CD4-positive, alpha-beta T cell treated with Interleukin-15 for 4 hours (primary cell): ENCODE measurements at regions not wholly inside any gene's neighbourhood (a gene's known extent, or its start where the extent isn't known, plus 50 kb on each side); places are given as distances from the start of the nearest gene placed in this dataset.
"Not testable (repeated sequence)": the region's sequence is repeated elsewhere in the genome, so short reads cannot be mapped to it uniquely, and the experiment has no call there.

Experiments
- DNase-seq: peaks from one replicate; pipeline ENCODE4 v3.0.0-alpha.2; 2020; ENCODE audit warnings: low spot score

DNA sequence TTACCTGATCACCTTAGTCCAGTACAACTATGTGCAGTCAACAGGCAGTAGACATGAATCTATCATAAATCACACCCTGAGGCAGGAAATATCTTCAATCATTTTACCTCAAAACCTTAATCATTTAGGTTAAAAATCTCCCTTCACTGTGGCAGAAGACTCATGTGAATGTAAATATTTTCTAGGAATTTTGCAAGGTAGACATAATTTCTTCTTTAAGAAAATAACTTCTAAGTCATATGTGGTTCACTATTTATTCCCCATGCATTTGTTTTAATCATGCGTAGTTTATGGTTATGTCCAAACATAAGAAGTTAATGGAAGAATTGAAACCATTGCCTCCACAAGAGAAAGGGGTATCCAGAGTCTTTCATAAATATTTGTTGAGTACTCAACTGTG lies 97.0 kb downstream of the HMHB1 start:
- DNase-seq: no peak

GRCh38 chr5:143913008-143913752 lies 101.2 kb downstream of the HMHB1 start:
- DNase-seq: no peak

GRCh38 chr5:143914756-143915155 lies 102.8 kb downstream of the HMHB1 start:
- no peak for DNase-seq

DNA sequence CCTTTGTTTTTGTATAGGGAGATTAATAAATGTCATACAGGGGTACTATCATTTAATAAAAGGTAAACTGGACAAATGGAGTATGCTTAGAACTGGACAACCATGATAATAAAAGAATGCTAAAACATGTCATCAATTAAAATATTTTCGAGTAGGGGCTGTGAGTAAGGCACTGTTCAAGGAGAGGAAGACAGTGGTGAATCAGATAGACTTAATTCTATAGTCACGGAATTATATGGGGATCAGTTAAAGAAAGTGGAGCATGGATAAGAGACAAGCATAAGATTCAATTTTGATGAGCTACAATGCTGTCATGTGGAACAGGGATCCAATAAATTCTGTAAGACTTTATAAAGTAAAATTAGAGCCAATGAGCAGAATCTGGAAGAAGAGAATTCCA lies 104.5 kb downstream of the HMHB1 start:
- no peak for DNase-seq

DNA sequence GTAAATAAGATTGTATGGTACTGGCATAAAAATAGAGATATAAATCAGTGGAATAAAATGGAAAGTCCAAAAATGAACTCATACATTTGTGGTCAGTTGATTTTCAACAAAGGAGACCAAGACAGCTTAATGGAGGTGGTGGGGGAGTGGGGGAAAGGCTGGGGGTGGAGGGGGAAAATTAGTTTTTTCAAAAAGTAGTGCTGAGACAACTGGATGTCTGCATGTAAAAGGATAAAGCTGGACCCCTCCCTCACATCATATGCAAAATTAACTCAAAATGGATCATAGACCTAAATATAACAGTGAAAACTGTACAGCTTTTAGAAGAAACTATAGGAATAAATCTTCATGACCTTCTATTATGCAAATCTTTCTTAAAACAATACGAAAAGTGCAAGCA lies 107.0 kb downstream of the HMHB1 start:
- DNase-seq: no peak

- DNase-seq: no peak
Observed at GRCh38 chr5:143920772-143921171, 108.8 kb downstream of the HMHB1 start.

- DNase-seq: no peak
Observed at GRCh38 chr5:143921525-143922311, 109.8 kb downstream of the HMHB1 start.

DNA sequence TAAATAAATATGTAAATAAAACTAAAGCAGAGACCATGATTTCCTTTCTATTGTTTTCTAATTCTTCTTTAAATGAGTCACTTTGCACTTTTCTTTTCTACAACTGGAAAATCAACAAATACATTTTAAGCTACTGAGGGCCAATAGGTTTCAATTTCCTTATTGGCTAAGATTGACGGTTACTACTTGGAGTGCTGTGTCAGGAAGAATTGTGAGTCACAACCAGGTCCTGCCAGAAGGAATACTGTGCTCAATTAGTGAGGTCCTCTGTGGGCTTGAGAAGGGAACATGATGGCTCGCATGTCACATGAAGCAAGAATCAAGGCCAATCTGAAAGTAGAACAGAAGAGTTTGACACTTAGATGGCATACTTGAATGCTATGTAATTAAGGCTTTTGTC lies 110.8 kb downstream of the HMHB1 start:
- DNase-seq: no peak

DNA sequence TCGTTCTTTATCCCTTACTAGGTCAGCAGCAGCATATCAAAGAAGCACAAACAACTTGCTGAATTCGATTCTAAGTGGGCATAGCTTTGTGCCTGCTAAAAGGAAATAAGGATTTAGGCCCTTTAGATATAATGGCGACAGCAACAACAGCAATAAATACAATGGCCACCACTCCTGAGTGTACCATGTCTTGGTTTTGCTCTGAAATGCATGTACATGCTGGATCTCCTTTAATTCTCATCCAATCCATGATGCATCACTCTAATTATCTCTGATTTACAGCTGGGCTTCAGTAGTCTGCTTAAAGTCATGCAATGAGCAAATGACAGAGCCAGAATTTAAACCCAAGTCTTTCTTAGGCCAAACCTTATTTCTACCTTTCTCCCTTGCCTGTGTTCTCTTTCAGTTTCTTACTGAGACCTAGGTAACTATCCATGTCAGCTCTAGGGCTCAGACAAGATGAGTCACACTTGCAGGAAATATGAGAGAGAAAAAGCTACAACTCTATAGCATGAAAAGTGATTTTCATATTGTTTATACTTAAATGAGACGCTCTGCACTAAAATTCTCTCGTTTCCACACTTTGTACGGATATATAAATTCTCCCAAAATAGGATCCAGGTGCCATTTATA lies 111.8 kb downstream of the HMHB1 start:
- no peak for DNase-seq

DNA sequence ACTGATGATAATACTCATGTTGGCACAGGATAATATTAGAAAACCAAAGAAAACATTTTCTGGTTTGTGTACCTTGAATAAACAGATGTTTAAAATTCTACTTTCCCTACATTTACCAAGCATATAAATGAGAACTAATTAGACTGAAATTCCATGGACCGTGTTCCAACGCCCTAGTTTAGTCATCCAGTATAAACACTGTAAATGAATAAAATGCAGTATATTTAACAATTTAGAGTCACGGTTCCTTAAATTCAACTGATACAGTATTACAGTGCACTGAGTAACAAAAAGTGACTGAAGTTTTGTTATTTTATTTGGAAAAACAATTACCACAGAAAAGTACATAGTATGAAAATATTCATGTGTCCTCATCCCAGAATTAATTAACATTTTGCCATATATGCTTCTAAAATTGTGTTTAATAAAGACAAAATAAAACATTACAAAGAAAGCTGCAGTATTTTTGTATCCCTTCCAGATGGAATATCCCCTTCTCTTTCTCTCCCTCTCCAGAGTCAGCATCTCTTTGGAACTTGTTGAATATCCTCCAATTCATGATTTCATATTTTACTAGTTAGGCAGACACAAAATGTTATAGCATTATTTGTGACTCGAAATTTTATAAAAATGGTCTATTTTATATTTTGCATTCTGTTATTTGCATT lies 112.5 kb downstream of the HMHB1 start:
- no peak for DNase-seq

DNA sequence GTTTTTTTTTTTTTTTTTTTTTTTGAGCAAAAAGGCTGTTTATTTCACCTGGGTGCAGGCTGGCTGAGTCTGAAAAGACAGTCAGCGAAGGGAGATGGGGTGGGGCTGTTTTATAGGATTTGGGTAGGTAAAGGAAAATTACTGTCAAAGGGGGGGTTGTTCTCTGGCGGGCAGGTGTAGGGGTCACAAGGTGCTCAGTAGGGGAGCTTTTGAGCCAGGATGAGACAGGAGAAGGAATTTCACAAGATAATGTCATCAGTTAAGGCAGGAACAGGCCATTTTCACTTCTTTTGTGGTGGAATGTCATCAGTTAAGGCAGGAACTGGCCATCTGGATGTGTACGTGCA lies 113.0 kb downstream of the HMHB1 start:
- not testable (repeated sequence) for DNase-seq

GRCh38 chr5:143929486-143929885 lies 117.5 kb downstream of the HMHB1 start:
- no peak for DNase-seq

GRCh38 chr5:143930561-143930960 lies 118.6 kb downstream of the HMHB1 start:
- no peak for DNase-seq

DNA sequence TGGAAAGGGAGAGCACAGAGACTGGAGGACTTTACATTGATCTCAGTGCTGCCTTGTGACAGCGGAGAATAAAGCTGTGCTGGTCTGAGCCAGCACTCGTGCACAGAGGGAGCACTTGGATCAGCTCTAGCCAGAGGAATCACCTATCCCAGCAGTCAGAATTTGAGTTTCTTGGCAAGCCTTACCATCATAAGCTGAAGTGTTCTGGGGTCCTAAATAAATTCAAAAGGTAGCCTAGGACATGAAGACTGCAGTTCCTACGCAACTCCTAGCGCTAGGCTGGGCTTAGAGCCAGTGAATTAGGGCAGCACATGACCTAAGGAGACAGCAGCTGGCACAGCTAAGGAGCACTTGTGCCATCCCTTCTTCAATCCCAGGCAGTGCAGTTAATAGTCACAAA lies 119.5 kb downstream of the HMHB1 start:
- no peak for DNase-seq

GRCh38 chr5:143931986-143932385 lies 120.0 kb downstream of the HMHB1 start:
- no peak for DNase-seq

GRCh38 chr5:143932584-143932983 lies 120.6 kb downstream of the HMHB1 start:
- DNase-seq: no peak

DNA sequence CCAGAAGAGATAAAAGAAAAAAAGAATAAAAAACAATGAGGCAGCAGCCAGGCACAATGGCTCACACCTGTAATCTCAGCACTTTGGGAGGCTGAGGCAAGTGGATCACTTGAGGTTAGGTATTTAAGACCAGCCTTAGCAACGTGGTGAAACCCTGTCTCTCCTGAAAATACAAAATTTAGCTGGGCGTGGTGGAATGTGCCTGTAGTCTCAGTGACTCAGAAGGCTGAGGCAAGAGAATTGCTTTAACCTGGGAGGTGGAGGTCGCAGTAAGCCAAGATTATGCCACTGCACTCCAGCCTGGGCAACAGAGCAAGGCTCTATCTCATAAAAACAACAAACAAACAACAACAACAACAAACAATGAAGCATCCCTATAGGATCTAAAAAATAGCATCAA lies 121.5 kb downstream of the HMHB1 start:
- no peak for DNase-seq

DNA sequence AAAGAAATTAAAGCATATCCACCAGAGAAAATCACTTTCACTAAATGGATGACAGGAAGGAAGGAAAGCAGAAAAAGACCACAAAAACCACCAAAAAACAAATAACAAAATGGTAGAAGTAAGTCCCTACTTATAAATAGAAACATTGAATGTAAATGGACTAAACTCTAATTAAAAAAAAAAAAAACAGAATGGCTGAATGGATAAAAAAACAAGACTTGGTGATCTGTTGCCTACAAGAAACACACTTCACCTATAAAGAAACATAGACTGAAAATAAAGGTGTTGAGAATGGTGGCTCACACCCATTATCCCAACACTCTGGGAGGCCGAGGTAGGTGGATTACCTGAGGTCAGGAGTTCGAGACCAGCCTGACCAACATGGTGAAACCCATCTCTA lies 122.9 kb downstream of the HMHB1 start:
- DNase-seq: no peak

- DNase-seq: no peak
Observed at GRCh38 chr5:143938230-143938629, 126.3 kb downstream of the HMHB1 start.

DNA sequence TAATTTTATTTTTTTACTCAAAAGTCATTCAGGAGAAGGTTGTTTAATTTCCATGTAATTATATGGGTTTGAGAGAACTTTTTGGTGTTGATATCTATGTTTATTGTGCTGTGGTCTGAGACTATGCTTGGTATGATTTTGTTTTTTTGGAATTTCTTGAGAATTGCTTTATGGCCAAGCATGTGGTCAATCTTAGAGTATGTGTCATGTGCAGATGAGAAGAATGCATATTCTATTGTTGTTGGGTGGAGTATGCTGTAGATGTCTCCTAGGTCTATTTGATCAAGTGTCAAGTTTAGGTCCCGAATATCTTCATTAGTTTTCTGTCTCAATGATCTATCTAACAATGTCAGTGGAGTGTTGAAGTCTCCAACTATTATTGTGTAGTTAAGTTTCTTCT lies 134.9 kb downstream of the HMHB1 start:
- DNase-seq: no peak

DNA sequence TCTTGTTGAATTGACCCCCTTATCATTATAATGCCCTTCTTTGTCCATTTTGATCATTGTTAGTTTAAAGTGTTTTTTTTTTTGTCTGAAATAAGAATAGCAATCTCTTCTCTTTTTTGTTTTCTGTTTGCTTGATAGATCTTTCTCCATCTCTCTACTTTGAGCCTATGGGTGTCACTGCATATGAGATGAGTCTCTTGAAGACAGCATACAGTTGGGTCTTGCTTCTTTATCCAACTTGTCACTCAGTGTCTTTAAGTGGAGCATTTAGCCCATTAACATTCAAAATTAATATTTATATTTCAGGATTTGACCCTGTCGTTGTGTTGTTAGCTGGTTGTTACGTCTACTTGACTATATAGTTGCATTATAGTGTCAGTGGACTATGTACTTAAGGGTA lies 135.4 kb downstream of the HMHB1 start:
- DNase-seq: no peak

GRCh38 chr5:143952809-143953208 lies 140.8 kb downstream of the HMHB1 start:
- DNase-seq: no peak

GRCh38 chr5:143953851-143954250 lies 141.9 kb downstream of the HMHB1 start:
- DNase-seq: no peak
